H9 (cell line): ENCODE measurements at regions not wholly inside any gene's neighbourhood (a gene's known extent, or its start where the extent isn't known, plus 50 kb on each side); places are given as distances from the start of the nearest gene placed in this dataset.

Experiments
- DNase-seq: peaks from one replicate; pipeline ENCODE4 v3.0.0-alpha.2; 2017
- H2AFZ ChIP-seq: one replicate; pipeline ENCODE4 v1.6.1; 2013; ENCODE audit warnings: mild to moderate bottlenecking, low read length, control low read depth, moderate library complexity
- H2AK5ac ChIP-seq: 2 replicates; pipeline ENCODE4 v1.6.1; 2013; ENCODE audit warnings: low read length, control low read depth, mixed read lengths; ENCODE audit not compliant: insufficient read length
- H2BK120ac ChIP-seq: one replicate; pipeline ENCODE4 v1.6.1; 2013; ENCODE audit warnings: low read depth, mild to moderate bottlenecking, low read length, control low read depth, inconsistent platforms; ENCODE audit not compliant: poor library complexity, severe bottlenecking
- H2BK12ac ChIP-seq: 2 replicates; pipeline ENCODE4 v1.6.1; 2013; ENCODE audit warnings: low read length, control low read depth, mixed read lengths, low read depth; ENCODE audit not compliant: insufficient read length
- H2BK15ac ChIP-seq: 2 replicates; pipeline ENCODE4 v1.6.1; 2013; ENCODE audit warnings: low read depth, low read length, control low read depth
- H2BK20ac ChIP-seq: one replicate; pipeline ENCODE4 v1.6.1; 2013; ENCODE audit warnings: low read depth, mild to moderate bottlenecking, low read length, control low read depth, inconsistent platforms; ENCODE audit not compliant: poor library complexity, severe bottlenecking
- H2BK5ac ChIP-seq: 2 replicates; pipeline ENCODE4 v1.6.1; 2013; ENCODE audit warnings: low read length, control low read depth, mixed read lengths; ENCODE audit not compliant: insufficient read length
- H3K14ac ChIP-seq: 2 replicates; pipeline ENCODE4 v1.6.1; 2013; ENCODE audit warnings: low read length, control low read depth; ENCODE audit not compliant: insufficient read depth
- H3K18ac ChIP-seq: 2 replicates; pipeline ENCODE4 v1.6.1; 2013; ENCODE audit warnings: low read depth, mild to moderate bottlenecking, mixed read lengths, low read length, control low read depth; ENCODE audit not compliant: insufficient read length
- H3K23ac ChIP-seq: 2 replicates; pipeline ENCODE4 v1.6.1; 2013; ENCODE audit warnings: low read length, control low read depth, mixed read lengths, low read depth; ENCODE audit not compliant: insufficient read length
- H3K23me2 ChIP-seq: 2 replicates; pipeline ENCODE4 v1.6.1; 2013; ENCODE audit warnings: low read depth, mild to moderate bottlenecking, mixed read lengths, low read length, control low read depth; ENCODE audit not compliant: insufficient read length, poor library complexity, severe bottlenecking
- H3K27ac ChIP-seq: 2 replicates; pipeline ENCODE4 v1.5.1; 2013; ENCODE audit warnings: low read length, control low read depth, mixed read lengths, low read depth; ENCODE audit not compliant: insufficient read length
- H3K27me3 ChIP-seq: 2 replicates; pipeline ENCODE4 v1.6.1; 2013; ENCODE audit warnings: low read length, control low read depth, inconsistent platforms; ENCODE audit not compliant: insufficient read depth
- H3K4ac ChIP-seq: 2 replicates; pipeline ENCODE4 v1.6.1; 2013; ENCODE audit warnings: low read depth, mild to moderate bottlenecking, control low read depth, inconsistent platforms, low read length, moderate library complexity
- H3K4me1 ChIP-seq: 2 replicates; pipeline ENCODE4 v1.6.1; 2013; ENCODE audit warnings: low read length, control low read depth, inconsistent platforms; ENCODE audit not compliant: insufficient read depth
- H3K4me2 ChIP-seq: 2 replicates; pipeline ENCODE4 v1.6.1; 2013; ENCODE audit warnings: low read length, control low read depth, mixed read lengths; ENCODE audit not compliant: insufficient read length, insufficient read depth
- H3K56ac ChIP-seq: 2 replicates; pipeline ENCODE4 v1.6.1; 2013; ENCODE audit warnings: low read depth, mild to moderate bottlenecking, mixed read lengths, low read length, control low read depth; ENCODE audit not compliant: insufficient read length
- H3K79me1 ChIP-seq: 2 replicates; pipeline ENCODE4 v1.6.1; 2013; ENCODE audit warnings: low read depth, mild to moderate bottlenecking, moderate library complexity, low read length, control low read depth, inconsistent platforms; ENCODE audit not compliant: insufficient read depth, poor library complexity, severe bottlenecking
- H3K79me2 ChIP-seq: 2 replicates; pipeline ENCODE4 v1.6.1; 2013; ENCODE audit warnings: low read length, control low read depth, inconsistent platforms; ENCODE audit not compliant: insufficient read depth
- H3K9ac ChIP-seq: 2 replicates; pipeline ENCODE4 v1.6.1; 2013; ENCODE audit warnings: low read length, control low read depth, mixed read lengths; ENCODE audit not compliant: insufficient read length; ENCODE audit errors: extremely low read depth
- H3K9me3 ChIP-seq: one replicate; pipeline ENCODE4 v1.6.1; 2013; ENCODE audit warnings: low read depth, low read length, inconsistent platforms; ENCODE audit not compliant: control insufficient read depth
- H3T11ph ChIP-seq: one replicate; pipeline ENCODE4 v1.6.1; 2013; ENCODE audit warnings: mild to moderate bottlenecking, low read length, control low read depth, inconsistent platforms
- H4K20me1 ChIP-seq: one replicate; pipeline ENCODE4 v1.6.1; 2013; ENCODE audit not compliant: control insufficient read depth, insufficient read length, insufficient read depth
- H4K5ac ChIP-seq: 2 replicates; pipeline ENCODE4 v1.6.1; 2013; ENCODE audit warnings: low read depth, mild to moderate bottlenecking, mixed read lengths, low read length, control low read depth; ENCODE audit not compliant: insufficient read length
- H4K8ac ChIP-seq: replicated peaks from 2 replicates; pipeline ENCODE4 v1.6.1; 2013; ENCODE audit warnings: low read length, control low read depth, mixed read lengths, low read depth; ENCODE audit not compliant: insufficient read length
- H4K91ac ChIP-seq: 2 replicates; pipeline ENCODE4 v1.6.1; 2013; ENCODE audit warnings: low read depth, mild to moderate bottlenecking, moderate library complexity, mixed read lengths, low read length, control low read depth; ENCODE audit not compliant: insufficient read length
- H3K27ac Mint-ChIP-seq, 3 experiments: 2 replicates in 2 of 3; 3 replicates in 1 of 3; pipeline ENCODE4 v1.8.0; 2020 to 2021; ENCODE audit warnings: mixed read lengths in 3 of 3, mild to moderate bottlenecking in 1 of 3, moderate library complexity in 1 of 3
- H3K27me3 Mint-ChIP-seq: 2 replicates; pipeline ENCODE4 v1.8.0; 2021; ENCODE audit warnings: low read depth, mild to moderate bottlenecking, moderate library complexity, mixed read lengths
- H3K36me3 Mint-ChIP-seq, 3 experiments: 2 replicates in 2 of 3; 3 replicates in 1 of 3; pipeline ENCODE4 v1.8.0; 2020 to 2021; ENCODE audit warnings: low read depth in 3 of 3, mixed read lengths in 3 of 3; ENCODE audit not compliant: insufficient read depth in 1 of 3
- H3K4me1 Mint-ChIP-seq, 2 experiments: 2 replicates each; pipeline ENCODE4 v1.8.0; 2020; ENCODE audit warnings: mixed read lengths in 2 of 2
- H3K4me3 Mint-ChIP-seq, 2 experiments: 2 replicates in 1 of 2; 3 replicates in 1 of 2; pipeline ENCODE4 v1.8.0; 2020 to 2021; ENCODE audit warnings: mild to moderate bottlenecking in 2 of 2, mixed read lengths in 2 of 2, moderate library complexity in 1 of 2
- H3K9me3 Mint-ChIP-seq, 2 experiments: 2 replicates in 1 of 2; 3 replicates in 1 of 2; pipeline ENCODE4 v1.8.0; 2020; ENCODE audit warnings: mild to moderate bottlenecking in 2 of 2, mixed read lengths in 2 of 2, moderate library complexity in 1 of 2
- WGBS: extraction: QIAGEN DNeasy Blood & Tissue Kit; methylation state at CpG from one replicate; pipeline ENCODE4 v1.1.7; 2013; ENCODE audit warnings: missing lambda C conversion rate, low lambda C conversion rate, mixed read lengths; ENCODE audit not compliant: insufficient read length; ENCODE audit errors: extremely low coverage; 5-methylcytosine and 5-hydroxymethylcytosine counted together
- TF ChIP-seq, protein P1 (sequence below): fragments of 200-600 bp; sonication (generic); conservative IDR thresholded peaks from 3 replicates; pipeline ENCODE4 v1.8.0; 2021; ENCODE audit warnings: antibody characterized with exemption, mild to moderate bottlenecking

GRCh38 chr9:109717342-109717741 lies 62.7 kb upstream of the PALM2AKAP2 start:
- Mint-ChIP-seq H3K4me3 (no peak overlapping the region), H3K4me1 (peaks cover 0 to 3% of the 10 kb centered on the region in 2 experiments; a peak in 2 of 4 replicates), H3K9me3 (no peaks in the 10 kb centered on the region), H3K36me3 (no peaks in the 10 kb centered on the region; a peak in 1 of 7 replicates), H3K27ac (no peak overlapping the region), H3K27me3 (no peaks in the 10 kb centered on the region)
- Histone ChIP-seq H3K4ac (no peak overlapping the region), H3T11ph (no peak overlapping the region), H4K91ac (no peak overlapping the region), H3K23me2 (no peaks in the 10 kb centered on the region), H3K18ac (no peak overlapping the region), H3K9ac (no peak overlapping the region), H2BK15ac (no peak overlapping the region), H3K4me2 (no peak overlapping the region), H4K20me1 (no peaks in the 10 kb centered on the region), H3K9me3 (no peaks in the 10 kb centered on the region), H3K4me1 (no peaks in the 10 kb centered on the region), H3K79me1 (no peaks in the 10 kb centered on the region), H3K14ac (no peak overlapping the region), H2BK20ac (no peak overlapping the region), H4K8ac (no peak overlapping the region), H2BK5ac (no peak overlapping the region), H2AK5ac (no peak overlapping the region), H4K5ac (no peak overlapping the region), H3K27ac (no peak overlapping the region), H3K79me2 (no peaks in the 10 kb centered on the region), H3K23ac (no peak overlapping the region), H2AFZ (no peak overlapping the region), H2BK12ac (no peak overlapping the region), H3K56ac (no peak overlapping the region), H3K27me3 (no peaks in the 10 kb centered on the region), H2BK120ac (no peak overlapping the region)
- TF ChIP-seq, protein P1, sequence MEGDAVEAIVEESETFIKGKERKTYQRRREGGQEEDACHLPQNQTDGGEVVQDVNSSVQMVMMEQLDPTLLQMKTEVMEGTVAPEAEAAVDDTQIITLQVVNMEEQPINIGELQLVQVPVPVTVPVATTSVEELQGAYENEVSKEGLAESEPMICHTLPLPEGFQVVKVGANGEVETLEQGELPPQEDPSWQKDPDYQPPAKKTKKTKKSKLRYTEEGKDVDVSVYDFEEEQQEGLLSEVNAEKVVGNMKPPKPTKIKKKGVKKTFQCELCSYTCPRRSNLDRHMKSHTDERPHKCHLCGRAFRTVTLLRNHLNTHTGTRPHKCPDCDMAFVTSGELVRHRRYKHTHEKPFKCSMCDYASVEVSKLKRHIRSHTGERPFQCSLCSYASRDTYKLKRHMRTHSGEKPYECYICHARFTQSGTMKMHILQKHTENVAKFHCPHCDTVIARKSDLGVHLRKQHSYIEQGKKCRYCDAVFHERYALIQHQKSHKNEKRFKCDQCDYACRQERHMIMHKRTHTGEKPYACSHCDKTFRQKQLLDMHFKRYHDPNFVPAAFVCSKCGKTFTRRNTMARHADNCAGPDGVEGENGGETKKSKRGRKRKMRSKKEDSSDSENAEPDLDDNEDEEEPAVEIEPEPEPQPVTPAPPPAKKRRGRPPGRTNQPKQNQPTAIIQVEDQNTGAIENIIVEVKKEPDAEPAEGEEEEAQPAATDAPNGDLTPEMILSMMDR: no peak
- WGBS: no CpG with 5 or more reads among the region's 2 CpGs
- no peak for DNase-seq
